ENCODE measurements at regions not wholly inside any gene's neighbourhood (a gene's known extent, or its start where the extent isn't known, plus 50 kb on each side); places are given as distances from the start of the nearest gene placed in this dataset.

GRCh38 chr14:80414080-80414479 lies 202.8 kb upstream of the DIO2 start:
- DNase-seq: no peak
- Histone ChIP-seq H3K4me1 (ENCODE audit: control insufficient read depth, insufficient read depth, low read length) (no peaks in the 10 kb centered on the region), H3K9me3 (ENCODE audit: control insufficient read depth, low read length) (no peaks in the 10 kb centered on the region), H3K27me3 (ENCODE audit: control insufficient read depth, insufficient read depth) (no peaks in the 10 kb centered on the region), H3K4me3 (ENCODE audit: low read length) (no peak overlapping the region), H3K27ac (ENCODE audit: low read length) (no peak overlapping the region)
- 86% methylated on average over 4 of the region's 4 CpGs for WGBS
- ATAC-seq: no peak
- intact Hi-C loops (cut with DNase I): no loop called here

GRCh38 chr14:80404413-80404812 lies 193.1 kb upstream of the DIO2 start:
- Histone ChIP-seq H3K9me3 (ENCODE audit: control insufficient read depth, low read length) (no peaks in the 10 kb centered on the region), H3K4me1 (ENCODE audit: control insufficient read depth, insufficient read depth, low read length) (no peaks in the 10 kb centered on the region), H3K27me3 (ENCODE audit: control insufficient read depth, insufficient read depth) (no peaks in the 10 kb centered on the region), H3K4me3 (ENCODE audit: low read length) (no peak overlapping the region), H3K27ac (ENCODE audit: low read length) (no peak overlapping the region)
- 76% methylated on average over 1 of the region's 1 CpG for WGBS
- intact Hi-C loops (cut with DNase I): no loop called here
- ATAC-seq: no peak
- no peak for DNase-seq

GRCh38 chr14:80403036-80403435 lies 191.7 kb upstream of the DIO2 start:
- H3K27me3 ChIP-seq (ENCODE audit: control insufficient read depth, insufficient read depth): no peaks in the 10 kb centered on the region
- DNase-seq (no peak), ATAC-seq (no peak)
- no peaks in the 10 kb centered on the region for H3K9me3 ChIP-seq (ENCODE audit: control insufficient read depth, low read length)
- no peaks in the 10 kb centered on the region for H3K4me1 ChIP-seq (ENCODE audit: control insufficient read depth, insufficient read depth, low read length)
- WGBS: 94% methylated on average over 1 of the region's 1 CpG
- intact Hi-C loops (cut with DNase I): no loop called here
- H3K4me3 ChIP-seq (ENCODE audit: low read length): no peak overlapping the region
- no peak overlapping the region for H3K27ac ChIP-seq (ENCODE audit: low read length)

GRCh38 chr14:80395031-80395430 lies 183.7 kb upstream of the DIO2 start:
- Histone ChIP-seq H3K4me1 (ENCODE audit: control insufficient read depth, insufficient read depth, low read length) (no peaks in the 10 kb centered on the region), H3K4me3 (ENCODE audit: low read length) (no peak overlapping the region), H3K27ac (ENCODE audit: low read length) (no peak overlapping the region), H3K27me3 (ENCODE audit: control insufficient read depth, insufficient read depth) (no peaks in the 10 kb centered on the region), H3K9me3 (ENCODE audit: control insufficient read depth, low read length) (no peaks in the 10 kb centered on the region)
- no peak for ATAC-seq
- no peak for DNase-seq
- intact Hi-C loops (cut with DNase I): no loop called here
- WGBS: 72% methylated on average over 2 of the region's 2 CpGs

GRCh38 chr14:80393766-80394165 lies 182.5 kb upstream of the DIO2 start:
- no peaks in the 10 kb centered on the region for H3K27me3 ChIP-seq (ENCODE audit: control insufficient read depth, insufficient read depth)
- ATAC-seq (no peak), DNase-seq (no peak)
- no peak overlapping the region for H3K27ac ChIP-seq (ENCODE audit: low read length)
- intact Hi-C loops (cut with DNase I): no loop called here
- H3K4me1 ChIP-seq (ENCODE audit: control insufficient read depth, insufficient read depth, low read length): no peaks in the 10 kb centered on the region
- H3K9me3 ChIP-seq (ENCODE audit: control insufficient read depth, low read length): no peaks in the 10 kb centered on the region
- 0% methylated on average over 1 of the region's 1 CpG for WGBS
- no peak overlapping the region for H3K4me3 ChIP-seq (ENCODE audit: low read length)

- DNase-seq (no peak), ATAC-seq (no peak)
- Histone ChIP-seq H3K27me3 (ENCODE audit: control insufficient read depth, insufficient read depth) (no peaks in the 10 kb centered on the region), H3K27ac (ENCODE audit: low read length) (no peak overlapping the region), H3K4me3 (ENCODE audit: low read length) (no peak overlapping the region), H3K4me1 (ENCODE audit: control insufficient read depth, insufficient read depth, low read length) (no peaks in the 10 kb centered on the region), H3K9me3 (ENCODE audit: control insufficient read depth, low read length) (no peaks in the 10 kb centered on the region)
- intact Hi-C loops (cut with DNase I): no loop called here
- WGBS: 82% methylated on average over 1 of the region's 1 CpG
Observed at GRCh38 chr14:80390906-80391305, 179.6 kb upstream of the DIO2 start.

GRCh38 chr14:80388980-80389711 lies 177.8 kb upstream of the DIO2 start:
- no peak overlapping the region for H3K4me3 ChIP-seq (ENCODE audit: low read length)
- intact Hi-C loops (cut with DNase I): no loop called here
- DNase-seq: no peak
- no peak for ATAC-seq
- no peak overlapping the region for H3K27ac ChIP-seq (ENCODE audit: low read length)
- no peaks in the 10 kb centered on the region for H3K9me3 ChIP-seq (ENCODE audit: control insufficient read depth, low read length)
- no peaks in the 10 kb centered on the region for H3K4me1 ChIP-seq (ENCODE audit: control insufficient read depth, insufficient read depth, low read length)
- 69% methylated on average over 2 of the region's 2 CpGs for WGBS
- no peaks in the 10 kb centered on the region for H3K27me3 ChIP-seq (ENCODE audit: control insufficient read depth, insufficient read depth)

- ATAC-seq: no peak
- Histone ChIP-seq H3K4me1 (ENCODE audit: control insufficient read depth, insufficient read depth, low read length) (no peaks in the 10 kb centered on the region), H3K9me3 (ENCODE audit: control insufficient read depth, low read length) (no peaks in the 10 kb centered on the region), H3K27me3 (ENCODE audit: control insufficient read depth, insufficient read depth) (no peaks in the 10 kb centered on the region), H3K27ac (ENCODE audit: low read length) (no peak overlapping the region), H3K4me3 (ENCODE audit: low read length) (no peak overlapping the region)
- no peak for DNase-seq
- intact Hi-C loops (cut with DNase I): no loop called here
- 72% methylated on average over 7 of the region's 7 CpGs for WGBS
Observed at GRCh38 chr14:80387563-80387981, 176.3 kb upstream of the DIO2 start.

- H3K4me1 ChIP-seq (ENCODE audit: control insufficient read depth, insufficient read depth, low read length): no peaks in the 10 kb centered on the region
- no peaks in the 10 kb centered on the region for H3K9me3 ChIP-seq (ENCODE audit: control insufficient read depth, low read length)
- no peak overlapping the region for H3K27ac ChIP-seq (ENCODE audit: low read length)
- ATAC-seq (no peak), DNase-seq (no peak)
- intact Hi-C loops (cut with DNase I): no loop called here
- no peaks in the 10 kb centered on the region for H3K27me3 ChIP-seq (ENCODE audit: control insufficient read depth, insufficient read depth)
- H3K4me3 ChIP-seq (ENCODE audit: low read length): no peak overlapping the region
- WGBS: 90% methylated on average over 3 of the region's 3 CpGs
Observed at GRCh38 chr14:80385336-80385735, 174.0 kb upstream of the DIO2 start.

GRCh38 chr14:80383223-80383622 lies 171.9 kb upstream of the DIO2 start:
- intact Hi-C loops (cut with DNase I): no loop called here
- H3K27ac ChIP-seq (ENCODE audit: low read length): no peak overlapping the region
- 97% methylated on average over 1 of the region's 1 CpG for WGBS
- ATAC-seq (no peak), DNase-seq (no peak)
- no peaks in the 10 kb centered on the region for H3K9me3 ChIP-seq (ENCODE audit: control insufficient read depth, low read length)
- H3K4me1 ChIP-seq (ENCODE audit: control insufficient read depth, insufficient read depth, low read length): no peaks in the 10 kb centered on the region
- no peak overlapping the region for H3K4me3 ChIP-seq (ENCODE audit: low read length)
- H3K27me3 ChIP-seq (ENCODE audit: control insufficient read depth, insufficient read depth): no peaks in the 10 kb centered on the region

GRCh38 chr14:80381807-80382363 lies 170.6 kb upstream of the DIO2 start:
- no peak overlapping the region for H3K4me3 ChIP-seq (ENCODE audit: low read length)
- no peaks in the 10 kb centered on the region for H3K4me1 ChIP-seq (ENCODE audit: control insufficient read depth, insufficient read depth, low read length)
- H3K9me3 ChIP-seq (ENCODE audit: control insufficient read depth, low read length): no peaks in the 10 kb centered on the region
- H3K27ac ChIP-seq (ENCODE audit: low read length): no peak overlapping the region
- no peaks in the 10 kb centered on the region for H3K27me3 ChIP-seq (ENCODE audit: control insufficient read depth, insufficient read depth)
- WGBS: 87% methylated on average over 5 of the region's 5 CpGs
- intact Hi-C loops (cut with DNase I): no loop called here
- ATAC-seq (no peak), DNase-seq (no peak)

- WGBS: 90% methylated on average over 1 of the region's 1 CpG
- DNase-seq: no peak
- intact Hi-C loops (cut with DNase I): no loop called here
Observed at GRCh38 chr14:80379035-80379434, 167.7 kb upstream of the DIO2 start.

More at GRCh38 chr14:80379035-80379434, 167.7 kb upstream of the DIO2 start:
- no peaks in the 10 kb centered on the region for H3K9me3 ChIP-seq (ENCODE audit: control insufficient read depth, low read length)
- no peak for ATAC-seq
- H3K27me3 ChIP-seq (ENCODE audit: control insufficient read depth, insufficient read depth): no peaks in the 10 kb centered on the region
- no peak overlapping the region for H3K4me3 ChIP-seq (ENCODE audit: low read length)
- H3K27ac ChIP-seq (ENCODE audit: low read length): no peak overlapping the region
- no peaks in the 10 kb centered on the region for H3K4me1 ChIP-seq (ENCODE audit: control insufficient read depth, insufficient read depth, low read length)
